ENCODE measurements at regions not wholly inside any gene's neighbourhood (a gene's known extent, or its start where the extent isn't known, plus 50 kb on each side); places are given as distances from the start of the nearest gene placed in this dataset.

DNA sequence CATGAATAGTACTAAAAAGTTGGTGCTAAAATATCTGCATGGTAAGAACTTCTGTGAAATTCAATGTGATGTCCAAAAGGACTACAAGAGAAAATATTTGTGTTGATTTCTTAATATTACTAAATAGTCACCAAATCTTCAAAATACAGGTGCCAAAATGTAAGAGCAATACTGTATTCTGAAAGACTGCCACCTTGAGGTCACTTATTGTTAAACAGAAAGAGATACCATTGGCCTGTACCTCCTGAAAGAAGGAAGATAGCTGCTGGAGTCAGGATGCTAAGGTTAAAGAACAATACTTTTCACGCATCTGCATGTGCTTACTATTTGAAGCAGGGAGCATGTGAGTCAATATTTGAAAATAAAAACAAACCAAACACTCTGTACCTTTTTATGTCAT lies 72.0 kb upstream of the LSAMP start:
- TF ChIP-seq, protein P1, sequence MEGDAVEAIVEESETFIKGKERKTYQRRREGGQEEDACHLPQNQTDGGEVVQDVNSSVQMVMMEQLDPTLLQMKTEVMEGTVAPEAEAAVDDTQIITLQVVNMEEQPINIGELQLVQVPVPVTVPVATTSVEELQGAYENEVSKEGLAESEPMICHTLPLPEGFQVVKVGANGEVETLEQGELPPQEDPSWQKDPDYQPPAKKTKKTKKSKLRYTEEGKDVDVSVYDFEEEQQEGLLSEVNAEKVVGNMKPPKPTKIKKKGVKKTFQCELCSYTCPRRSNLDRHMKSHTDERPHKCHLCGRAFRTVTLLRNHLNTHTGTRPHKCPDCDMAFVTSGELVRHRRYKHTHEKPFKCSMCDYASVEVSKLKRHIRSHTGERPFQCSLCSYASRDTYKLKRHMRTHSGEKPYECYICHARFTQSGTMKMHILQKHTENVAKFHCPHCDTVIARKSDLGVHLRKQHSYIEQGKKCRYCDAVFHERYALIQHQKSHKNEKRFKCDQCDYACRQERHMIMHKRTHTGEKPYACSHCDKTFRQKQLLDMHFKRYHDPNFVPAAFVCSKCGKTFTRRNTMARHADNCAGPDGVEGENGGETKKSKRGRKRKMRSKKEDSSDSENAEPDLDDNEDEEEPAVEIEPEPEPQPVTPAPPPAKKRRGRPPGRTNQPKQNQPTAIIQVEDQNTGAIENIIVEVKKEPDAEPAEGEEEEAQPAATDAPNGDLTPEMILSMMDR (IDR thresholded peaks at IDR 0.05): no peak
- no peak for TF ChIP-seq POLR2A (IDR thresholded peaks at IDR 0.05)
